Body of pancreas (tissue), 4 donors: ENCODE measurements at regions not wholly inside any gene's neighbourhood (a gene's known extent, or its start where the extent isn't known, plus 50 kb on each side); places are given as distances from the start of the nearest gene placed in this dataset.
A peak's percentile ranks its signal among the peaks of the same experiment; 100 is the strongest.

ENCODE experiments used
- ATAC-seq: fragments of 150-250 bp; one replicate; pipeline ENCODE4 v1.9.1; 2016
- DNase-seq, 4 donors: peaks; one replicate each; pipeline ENCODE4 v3.0.0-alpha.2; 2019
- H3K27ac ChIP-seq, 4 donors: fragments of 200-600 bp; sonication (generic); 1 replicate in 3 of 4; 2 replicates in 1 of 4; pipeline versions ENCODE4 v1.5.1 to v1.6.1; 2016 to 2019; ENCODE audit warnings: mild to moderate bottlenecking in 1 of 4, mixed read lengths in 1 of 4, moderate library complexity in 1 of 4
- H3K27me3 ChIP-seq, 2 donors: fragments of 200-600 bp; sonication (generic); one replicate each; pipeline ENCODE4 v1.6.0; 2016; ENCODE audit warnings: mild to moderate bottlenecking in 1 of 2
- H3K36me3 ChIP-seq, 2 donors: fragments of 200-600 bp; sonication (generic); replicated peaks in 1 of 2; 2 replicates each; pipeline ENCODE4 v1.5.1; 2016; ENCODE audit warnings: low read depth in 2 of 2; ENCODE audit not compliant: insufficient read depth in 1 of 2
- H3K4me1 ChIP-seq: fragments of 200-600 bp; sonication (generic); one replicate; pipeline ENCODE4 v1.6.0; 2016
- H3K4me3 ChIP-seq, 2 donors: fragments of 200-600 bp; sonication (generic); 1 replicate in 1 of 2; 2 replicates in 1 of 2; pipeline ENCODE4 v1.5.1; 2016 to 2019
- H3K9me3 ChIP-seq, 3 donors: fragments of 200-600 bp; sonication (generic); 1 replicate in 2 of 3; 2 replicates in 1 of 3; pipeline ENCODE4 v1.5.1; 2016
- CTCF ChIP-seq, 7 experiments: fragments of 450-650 bp in 4 of 7; fragments of 200-600 bp in 3 of 7; sonication (generic) in 3 of 7; IDR thresholded peaks; one replicate each; pipeline ENCODE4 v1.5.1; 2016 to 2019; ENCODE audit warnings: antibody characterized with exemption in 7 of 7
- POLR2A ChIP-seq, 3 donors: fragments of 450-650 bp; IDR thresholded peaks; one replicate each; pipeline ENCODE4 v1.6.1; 2016; ENCODE audit warnings: antibody characterized with exemption in 3 of 3, mild to moderate bottlenecking in 2 of 3
- WGBS, 2 donors: methylation state at CpG; one replicate each; pipeline ENCODE4 v1.1.5; 2017; 5-methylcytosine and 5-hydroxymethylcytosine counted together
- intact Hi-C: fragments of 100-400 bp; cut with DNase I; formaldehyde crosslinking; loops from one replicate; pipeline ENCODE4 v1.15.1; 2023

- H3K27ac ChIP-seq: no peak overlapping the region
- H3K4me3 ChIP-seq: no peak overlapping the region
- H3K27me3 ChIP-seq: no peaks in the 10 kb centered on the region
- no peaks in the 10 kb centered on the region for H3K9me3 ChIP-seq
- ATAC-seq (no peak), DNase-seq (no peak)
- TF ChIP-seq POLR2A (IDR thresholded peaks at IDR 0.05): no peak
- no peak for TF ChIP-seq CTCF (IDR thresholded peaks at IDR 0.05)
- no peaks in the 10 kb centered on the region for H3K36me3 ChIP-seq
- 75 to 76% methylated on average over 2 of the region's 2 CpGs for WGBS, 2 donors
- no peaks in the 10 kb centered on the region for H3K4me1 ChIP-seq
- intact Hi-C loops: no loop called here
Measured at GRCh38 chr18:75538727-75539126, 111.2 kb upstream of the SMIM21 start.

GRCh38 chr18:75533950-75534349 is 106.4 kb upstream of the SMIM21 start:
- intact Hi-C loops: no loop called here
- H3K27me3 ChIP-seq: no peaks in the 10 kb centered on the region
- ATAC-seq: no peak
- WGBS, 2 donors: 57 to 74% methylated on average over 5 of the region's 5 CpGs
- H3K4me1 ChIP-seq: no peaks in the 10 kb centered on the region
- TF ChIP-seq CTCF (IDR thresholded peaks at IDR 0.05): no peak
- no peak for TF ChIP-seq POLR2A (IDR thresholded peaks at IDR 0.05)
- no peak for DNase-seq
- H3K36me3 ChIP-seq: no peaks in the 10 kb centered on the region
- H3K9me3 ChIP-seq: no peaks in the 10 kb centered on the region
- H3K27ac ChIP-seq: no peak overlapping the region
- no peak overlapping the region for H3K4me3 ChIP-seq

GRCh38 chr18:75533209-75533608 is 105.7 kb upstream of the SMIM21 start:
- no peak for ATAC-seq
- WGBS, 2 donors: 62 to 72% methylated on average over 2 of the region's 2 CpGs
- intact Hi-C loops: no loop called here
- no peaks in the 10 kb centered on the region for H3K9me3 ChIP-seq
- no peak for DNase-seq
- no peak overlapping the region for H3K27ac ChIP-seq
- no peaks in the 10 kb centered on the region for H3K27me3 ChIP-seq
- no peaks in the 10 kb centered on the region for H3K4me1 ChIP-seq
- no peaks in the 10 kb centered on the region for H3K36me3 ChIP-seq
- no peak overlapping the region for H3K4me3 ChIP-seq
- TF ChIP-seq POLR2A (IDR thresholded peaks at IDR 0.05) (no peak), CTCF (IDR thresholded peaks at IDR 0.05) (no peak)

- intact Hi-C loops: no loop called here
- Histone ChIP-seq H3K9me3 (no peaks in the 10 kb centered on the region), H3K4me3 (no peak overlapping the region), H3K4me1 (no peaks in the 10 kb centered on the region), H3K27me3 (no peaks in the 10 kb centered on the region), H3K36me3 (no peaks in the 10 kb centered on the region), H3K27ac (no peak overlapping the region)
- no peak for DNase-seq
- TF ChIP-seq POLR2A (IDR thresholded peaks at IDR 0.05) (no peak), CTCF (IDR thresholded peaks at IDR 0.05) (no peak)
- WGBS, 2 donors: 75 to 83% methylated on average over 9 to 13 of the region's 13 CpGs
- no peak for ATAC-seq
Measured at GRCh38 chr18:75531851-75532459, 104.5 kb upstream of the SMIM21 start.

GRCh38 chr18:75531212-75531850 is 103.8 kb upstream of the SMIM21 start:
- intact Hi-C loops: no loop called here
- TF ChIP-seq CTCF (IDR thresholded peaks at IDR 0.05) (no peak), POLR2A (IDR thresholded peaks at IDR 0.05) (no peak)
- peak; percentile 35 for ATAC-seq

More at GRCh38 chr18:75531212-75531850, 103.8 kb upstream of the SMIM21 start:
- WGBS, 2 donors: 47 to 49% methylated on average over 14 of the region's 14 CpGs
- no peak overlapping the region for H3K4me3 ChIP-seq
- no peaks in the 10 kb centered on the region for H3K27me3 ChIP-seq
- no peaks in the 10 kb centered on the region for H3K36me3 ChIP-seq
- H3K4me1 ChIP-seq: no peaks in the 10 kb centered on the region
- H3K9me3 ChIP-seq: no peaks in the 10 kb centered on the region
- DNase-seq: no peak
- no peak overlapping the region for H3K27ac ChIP-seq
